Neuron (in vitro differentiated cells): ENCODE measurements at regions not wholly inside any gene's neighbourhood (a gene's known extent, or its start where the extent isn't known, plus 50 kb on each side); places are given as distances from the start of the nearest gene placed in this dataset.

Source experiments
- H2AFZ ChIP-seq: one replicate; pipeline ENCODE4 v1.6.1; 2013; ENCODE audit warnings: low read depth, mild to moderate bottlenecking, inconsistent platforms, low read length, moderate library complexity
- H3K27me3 ChIP-seq: one replicate; pipeline ENCODE4 v1.6.1; 2013; ENCODE audit warnings: low read length; ENCODE audit not compliant: insufficient read depth
- H3K36me3 ChIP-seq: one replicate; pipeline ENCODE4 v1.6.1; 2013; ENCODE audit warnings: low read length; ENCODE audit not compliant: insufficient read depth
- H3K4me1 ChIP-seq: one replicate; pipeline ENCODE4 v1.6.1; 2013; ENCODE audit warnings: low read length; ENCODE audit not compliant: insufficient read depth
- H3K4me3 ChIP-seq: 2 replicates; pipeline ENCODE4 v1.5.1; 2013; ENCODE audit warnings: mild to moderate bottlenecking, low read length, moderate library complexity
- H3K9me3 ChIP-seq: one replicate; pipeline ENCODE4 v1.6.1; 2013; ENCODE audit warnings: low read length

DNA sequence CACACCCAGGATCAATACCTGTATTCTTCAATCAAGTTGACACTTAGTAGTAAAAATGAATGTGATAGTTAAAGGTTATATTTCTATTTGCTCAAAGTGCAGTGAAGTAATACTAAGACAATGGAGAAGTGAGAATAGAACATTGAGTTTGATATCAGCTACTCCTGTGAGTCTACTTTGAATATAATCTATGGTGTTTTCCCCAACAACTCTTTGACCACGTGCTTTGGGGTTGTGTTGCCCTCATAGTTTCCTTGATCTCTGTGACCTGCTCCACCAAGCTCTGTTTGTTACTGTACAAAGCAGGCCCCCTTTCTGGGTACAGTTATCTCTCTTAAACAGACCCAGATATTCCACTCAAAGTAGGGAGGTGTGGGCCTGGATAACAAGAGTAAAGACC lies 222.9 kb downstream of the GALR1 start:
- Histone ChIP-seq H3K27me3 (no peaks in the 10 kb centered on the region), H3K36me3 (no peaks in the 10 kb centered on the region), H2AFZ (no peak overlapping the region), H3K9me3 (no peaks in the 10 kb centered on the region), H3K4me1 (no peaks in the 10 kb centered on the region), H3K4me3 (no peak overlapping the region)

DNA sequence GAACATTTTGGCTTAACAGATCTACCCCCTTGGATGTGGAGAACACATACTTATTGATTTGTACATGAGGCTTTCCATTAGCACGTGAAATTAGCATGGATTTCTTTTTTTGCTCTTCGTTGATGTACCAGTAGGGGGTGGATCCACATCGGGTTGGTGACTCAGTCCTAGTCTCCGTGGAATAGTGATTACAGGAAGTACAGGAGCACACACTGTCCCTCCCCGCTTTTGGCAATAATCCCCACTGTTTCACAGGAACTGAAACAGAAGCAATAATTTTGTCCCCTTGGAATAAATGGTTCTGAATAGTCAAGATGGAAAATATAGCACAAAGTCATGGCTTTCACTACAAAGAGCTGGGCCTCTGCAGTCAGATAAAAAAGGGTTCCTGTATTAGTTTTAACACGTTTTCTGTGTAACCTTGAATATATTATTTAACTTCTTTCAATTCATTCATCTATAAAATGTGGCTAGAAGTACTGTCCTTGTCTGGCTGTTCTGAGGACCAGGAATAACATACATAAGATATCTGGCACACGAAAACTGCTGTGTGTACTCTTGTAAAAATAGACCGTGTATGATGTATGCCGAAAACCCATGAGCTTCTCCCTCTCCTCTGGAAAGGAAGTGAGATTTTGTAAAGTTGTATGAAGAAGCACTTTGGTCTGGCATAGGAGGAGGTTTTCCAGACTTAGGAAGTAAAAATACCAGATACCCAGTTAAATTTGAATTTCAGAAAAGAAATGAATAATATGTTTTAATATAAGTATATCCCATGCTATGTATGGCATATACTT lies 229.2 kb downstream of the GALR1 start:
- Histone ChIP-seq H2AFZ (no peak overlapping the region), H3K4me1 (no peaks in the 10 kb centered on the region), H3K27me3 (no peaks in the 10 kb centered on the region), H3K36me3 (no peaks in the 10 kb centered on the region), H3K9me3 (no peaks in the 10 kb centered on the region), H3K4me3 (no peak overlapping the region)

DNA sequence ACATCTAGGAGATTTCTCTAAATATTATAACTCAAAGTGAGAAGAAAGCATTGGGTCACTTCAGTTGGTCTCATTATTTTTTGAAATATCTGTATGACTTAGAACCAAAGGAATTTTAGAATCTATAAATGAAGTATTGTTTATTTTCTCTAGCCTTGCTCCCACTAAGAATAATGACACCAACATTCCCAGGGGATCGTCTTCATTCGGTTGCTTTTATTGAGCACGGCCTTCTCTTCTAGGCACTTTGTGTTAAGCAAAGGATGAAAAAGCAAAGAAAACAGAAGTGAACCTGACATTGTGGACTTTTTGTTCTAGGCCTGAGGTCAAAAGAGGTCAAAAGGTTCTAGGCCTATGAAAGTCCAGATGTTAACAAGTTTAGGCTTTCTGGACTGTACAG lies 231.9 kb downstream of the GALR1 start:
- no peaks in the 10 kb centered on the region for H3K27me3 ChIP-seq
- no peaks in the 10 kb centered on the region for H3K9me3 ChIP-seq
- no peaks in the 10 kb centered on the region for H3K4me1 ChIP-seq
- no peak overlapping the region for H3K4me3 ChIP-seq
- H3K36me3 ChIP-seq = no peaks in the 10 kb centered on the region
- H2AFZ ChIP-seq = no peak overlapping the region

DNA sequence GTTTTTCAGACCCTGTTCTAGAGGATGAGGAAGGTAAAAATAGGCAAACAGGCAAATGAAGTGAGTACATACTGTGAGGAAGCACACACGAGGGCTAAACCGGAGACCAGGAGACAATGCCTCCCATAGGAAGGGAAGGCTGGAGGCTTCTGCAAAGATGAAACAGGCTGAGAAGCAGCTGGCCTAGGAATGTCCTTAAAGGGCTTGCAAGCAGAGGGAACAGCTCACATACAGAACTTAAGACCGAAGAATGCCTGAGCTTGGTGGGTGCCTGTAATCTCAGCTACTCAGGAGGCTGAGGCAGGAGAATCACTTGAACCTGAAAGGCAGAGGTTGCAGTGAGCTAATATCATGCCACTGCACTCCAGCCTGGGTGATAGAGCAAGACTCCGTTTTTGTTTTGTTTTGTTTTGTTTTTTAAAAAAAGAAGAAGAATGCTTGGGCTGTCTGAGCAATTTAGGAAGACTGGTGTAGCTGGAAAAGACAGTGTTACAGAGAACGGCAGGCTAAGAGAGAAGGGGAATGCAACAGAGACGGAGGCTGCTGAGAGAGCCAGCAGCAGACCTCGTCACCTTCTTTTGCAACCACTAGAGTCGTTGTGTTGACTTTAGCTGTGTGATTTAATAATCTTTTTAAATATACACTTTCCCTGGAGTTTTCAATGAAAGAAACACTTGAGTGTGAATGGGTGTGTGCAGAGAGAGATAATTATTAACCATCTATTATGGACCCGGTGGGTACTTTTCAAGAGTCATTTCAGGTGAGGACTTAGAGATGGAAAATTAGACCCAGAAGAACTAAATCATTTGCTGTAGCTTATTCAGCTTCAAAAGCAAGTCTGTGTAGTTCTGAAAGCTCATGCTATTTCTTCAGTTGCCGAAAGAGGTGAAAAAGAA lies 232.8 kb downstream of the GALR1 start:
- no peaks in the 10 kb centered on the region for H3K9me3 ChIP-seq
- no peaks in the 10 kb centered on the region for H3K36me3 ChIP-seq
- no peaks in the 10 kb centered on the region for H3K4me1 ChIP-seq
- no peaks in the 10 kb centered on the region for H3K27me3 ChIP-seq
- H2AFZ ChIP-seq = no peak overlapping the region
- H3K4me3 ChIP-seq = no peak overlapping the region

DNA sequence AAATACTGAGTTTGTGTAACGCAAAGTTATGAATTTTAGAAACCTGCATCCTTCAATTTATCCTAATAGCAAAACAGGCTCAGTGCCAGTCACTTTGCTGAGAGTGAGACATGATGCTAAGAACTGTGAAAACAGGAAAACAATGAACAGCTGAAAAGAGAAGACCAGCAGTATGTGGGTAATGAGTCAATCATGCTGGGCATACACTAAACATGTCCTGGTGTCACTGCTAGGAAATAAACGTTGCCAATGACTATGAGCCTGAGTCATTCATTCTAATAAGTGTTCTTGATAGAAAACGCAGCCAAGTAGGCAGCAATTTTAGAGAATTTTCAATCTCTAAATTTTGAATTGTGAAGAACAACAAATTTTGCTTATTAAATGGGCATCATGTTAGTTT lies 237.3 kb downstream of the GALR1 start:
- no peaks in the 10 kb centered on the region for H3K4me1 ChIP-seq
- H3K9me3 ChIP-seq = no peaks in the 10 kb centered on the region
- H3K27me3 ChIP-seq = no peaks in the 10 kb centered on the region
- H3K4me3 ChIP-seq = no peak overlapping the region
- no peaks in the 10 kb centered on the region for H3K36me3 ChIP-seq
- H2AFZ ChIP-seq = no peak overlapping the region

DNA sequence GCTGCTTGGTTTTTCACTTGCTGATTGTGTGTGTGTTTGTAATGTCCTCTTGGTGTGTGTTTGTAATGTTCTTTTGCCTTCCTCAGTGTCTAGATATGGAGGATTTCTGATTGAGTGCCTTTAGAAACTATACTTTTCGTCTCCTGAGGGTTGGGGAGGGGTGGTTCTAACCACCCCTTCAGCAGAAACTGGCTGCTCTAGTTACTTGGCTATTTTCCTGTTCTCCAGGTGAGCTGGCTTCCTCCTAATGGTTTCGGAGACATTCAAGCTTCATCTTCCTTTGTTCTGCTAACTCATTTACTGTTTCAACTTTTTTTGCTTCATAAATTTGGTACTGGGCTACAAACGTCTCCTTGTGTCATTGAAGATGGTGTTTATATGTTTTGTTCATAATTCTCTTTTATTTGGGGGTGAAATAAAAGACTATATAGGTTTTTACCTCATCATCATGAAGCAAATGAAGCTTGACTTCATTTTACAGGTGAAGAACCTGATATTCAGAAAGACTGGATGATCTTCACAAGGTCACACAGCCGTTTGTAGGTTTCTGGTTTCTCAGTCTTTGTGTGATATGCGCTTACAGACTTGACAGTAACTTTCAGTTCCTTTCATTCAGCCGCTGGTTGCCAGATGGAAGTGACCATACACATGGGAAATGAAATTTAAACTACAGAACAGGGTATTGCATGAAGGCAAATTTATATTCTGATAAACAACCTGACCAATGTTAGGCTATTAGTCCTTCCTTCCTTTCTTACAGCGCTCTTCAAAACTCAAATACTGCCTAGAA lies 238.5 kb downstream of the GALR1 start:
- Histone ChIP-seq H3K36me3 (no peaks in the 10 kb centered on the region), H3K4me3 (no peak overlapping the region), H3K9me3 (no peaks in the 10 kb centered on the region), H3K27me3 (no peaks in the 10 kb centered on the region), H3K4me1 (no peaks in the 10 kb centered on the region), H2AFZ (no peak overlapping the region)

DNA sequence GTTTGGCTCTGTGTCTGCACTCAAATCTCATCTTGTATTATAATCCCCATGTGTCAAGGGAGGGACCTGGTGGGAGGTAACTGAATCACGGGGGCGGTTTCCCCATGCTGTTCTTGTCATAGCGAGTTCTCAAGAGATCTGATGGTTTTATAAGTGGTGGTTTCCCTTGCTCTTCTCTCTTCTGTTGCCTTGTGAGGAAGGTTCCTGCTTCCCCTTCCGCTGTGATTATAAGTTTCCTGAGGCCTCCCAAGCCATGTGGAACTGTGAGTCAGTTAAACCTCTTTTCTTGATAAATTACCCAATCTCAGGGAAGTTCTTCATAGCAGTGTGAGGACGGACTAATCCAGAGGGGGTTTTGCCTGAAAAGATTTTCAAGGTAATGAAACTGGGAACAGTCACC lies 245.4 kb downstream of the GALR1 start:
- H3K9me3 ChIP-seq = no peaks in the 10 kb centered on the region
- H3K36me3 ChIP-seq = no peaks in the 10 kb centered on the region
- H3K4me1 ChIP-seq = no peaks in the 10 kb centered on the region
- no peak overlapping the region for H2AFZ ChIP-seq
- H3K27me3 ChIP-seq = no peaks in the 10 kb centered on the region
- no peak overlapping the region for H3K4me3 ChIP-seq

DNA sequence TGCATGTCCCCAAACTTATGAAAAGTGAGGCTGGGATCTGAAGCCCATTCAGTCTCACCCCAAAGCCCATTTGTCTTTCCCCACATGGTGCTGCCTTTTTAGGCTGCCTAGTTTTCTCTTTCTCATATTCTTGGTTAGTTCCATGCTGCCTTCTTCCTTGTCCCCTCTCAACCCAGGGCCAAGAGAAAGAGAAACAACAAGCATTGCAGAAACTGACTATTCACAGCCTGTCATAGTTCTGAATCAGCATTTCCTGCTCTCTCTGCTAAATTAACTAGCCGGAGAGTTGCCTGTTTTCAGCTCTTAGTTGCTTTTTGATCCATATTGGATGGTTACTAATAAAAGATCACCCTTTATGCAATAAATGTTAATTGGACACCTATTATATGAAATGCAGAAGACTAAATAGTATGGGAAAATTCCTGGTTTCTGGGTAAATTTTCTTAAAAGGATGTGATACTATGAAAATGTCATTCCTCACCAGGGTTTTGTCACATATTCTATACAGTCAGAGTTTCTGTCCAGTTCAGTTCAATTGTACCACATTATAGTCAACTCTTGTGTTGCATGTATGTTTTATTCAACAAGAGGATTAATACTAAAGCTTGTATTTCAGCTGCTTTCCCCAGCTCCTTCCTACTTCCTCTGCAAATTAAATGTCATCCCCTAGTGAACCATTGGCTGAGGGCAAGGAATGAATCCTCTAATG lies 246.5 kb downstream of the GALR1 start:
- Histone ChIP-seq H3K36me3 (no peaks in the 10 kb centered on the region), H3K9me3 (no peaks in the 10 kb centered on the region), H3K4me1 (no peaks in the 10 kb centered on the region), H3K4me3 (no peak overlapping the region), H2AFZ (no peak overlapping the region), H3K27me3 (no peaks in the 10 kb centered on the region)

DNA sequence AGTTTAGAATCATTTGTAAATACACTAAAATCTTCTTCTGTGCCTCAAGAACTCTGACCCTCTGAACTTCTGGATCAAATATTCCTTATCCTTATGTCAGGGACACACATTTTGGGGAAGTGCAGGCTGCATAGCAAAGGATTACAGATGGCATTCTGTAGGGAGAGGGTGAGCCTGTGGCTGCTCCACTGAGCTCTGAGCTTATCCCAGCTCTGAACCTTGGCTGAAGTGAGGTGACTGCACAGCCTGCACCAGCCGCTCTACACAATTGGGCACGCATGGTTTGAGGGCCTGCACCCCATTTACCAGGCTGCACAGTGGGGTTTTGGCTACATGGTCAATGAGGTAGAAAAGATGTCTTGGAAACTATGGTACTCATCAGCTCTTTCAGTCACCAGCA lies 251.6 kb downstream of the GALR1 start:
- Histone ChIP-seq H3K9me3 (no peaks in the 10 kb centered on the region), H2AFZ (no peak overlapping the region), H3K36me3 (no peaks in the 10 kb centered on the region), H3K27me3 (no peaks in the 10 kb centered on the region), H3K4me3 (no peak overlapping the region), H3K4me1 (no peaks in the 10 kb centered on the region)

DNA sequence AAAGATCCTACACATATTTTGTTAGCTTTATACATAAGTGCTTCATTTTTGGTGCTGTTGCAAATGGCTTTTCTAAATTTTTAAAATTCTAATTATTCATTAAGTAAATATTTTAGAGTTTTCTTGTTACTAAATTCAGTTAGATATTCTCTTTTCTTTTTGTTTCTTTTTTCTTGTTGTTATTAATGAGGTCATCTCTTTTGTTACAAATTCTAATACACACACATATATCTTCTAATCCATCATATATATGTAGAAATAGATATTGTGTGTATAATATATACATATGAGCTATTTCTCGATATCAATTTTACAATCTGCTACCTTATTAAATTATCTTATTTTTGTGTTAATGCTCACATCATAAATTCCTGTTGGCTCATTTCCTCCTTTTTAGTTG lies 255.9 kb downstream of the GALR1 start:
- Histone ChIP-seq H3K4me3 (no peak overlapping the region), H3K36me3 (no peaks in the 10 kb centered on the region), H3K4me1 (no peaks in the 10 kb centered on the region), H3K9me3 (no peaks in the 10 kb centered on the region), H3K27me3 (no peaks in the 10 kb centered on the region), H2AFZ (no peak overlapping the region)

DNA sequence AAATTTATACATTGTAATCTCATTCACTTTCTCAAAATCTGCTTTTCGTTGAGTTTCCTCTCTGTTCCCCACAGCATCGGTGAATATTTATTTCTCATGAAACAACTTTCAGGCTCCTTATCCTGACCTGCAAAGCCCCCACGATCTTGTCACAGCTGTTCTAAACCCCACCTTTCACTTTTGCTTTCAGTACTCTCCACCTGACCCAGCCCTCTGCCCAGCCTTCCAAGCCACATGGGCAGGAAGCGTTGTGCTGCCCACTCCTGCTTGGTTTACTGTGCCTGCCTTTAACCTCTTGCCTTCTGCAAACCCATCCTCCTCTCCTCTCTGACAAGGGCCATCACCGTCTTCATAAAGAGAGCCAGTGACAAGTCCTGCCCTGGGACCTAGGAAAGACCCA lies 262.5 kb downstream of the GALR1 start:
- Histone ChIP-seq H3K36me3 (no peaks in the 10 kb centered on the region), H3K27me3 (no peaks in the 10 kb centered on the region), H2AFZ (no peak overlapping the region), H3K9me3 (no peaks in the 10 kb centered on the region), H3K4me1 (no peaks in the 10 kb centered on the region), H3K4me3 (no peak overlapping the region)

DNA sequence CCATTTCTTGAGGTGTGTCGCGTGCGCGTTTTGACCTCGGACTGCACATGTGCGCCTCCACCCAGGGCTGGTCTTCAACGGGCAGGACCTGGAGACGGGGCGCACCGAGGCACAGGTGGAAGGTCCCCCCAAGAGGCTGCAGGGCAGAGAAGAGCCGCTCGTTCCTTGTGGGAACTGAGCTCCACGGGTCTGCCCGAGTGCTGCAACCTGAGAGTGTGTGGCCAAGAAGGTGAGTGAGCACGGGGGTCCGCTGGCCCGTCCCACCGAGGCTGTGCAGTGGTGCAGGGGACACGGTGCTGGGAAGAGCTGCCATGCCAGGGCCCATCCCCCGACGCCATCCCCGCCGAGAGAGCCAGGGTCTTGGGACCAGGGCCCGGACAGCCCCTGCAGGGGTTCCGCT lies 268.3 kb downstream of the GALR1 start:
- Histone ChIP-seq H3K36me3 (no peaks in the 10 kb centered on the region), H2AFZ (no peak overlapping the region), H3K4me1 (no peaks in the 10 kb centered on the region), H3K9me3 (no peaks in the 10 kb centered on the region), H3K27me3 (no peaks in the 10 kb centered on the region), H3K4me3 (no peak overlapping the region)
